ENCODE measurements at regions not wholly inside any gene's neighbourhood (a gene's known extent, or its start where the extent isn't known, plus 50 kb on each side); places are given as distances from the start of the nearest gene placed in this dataset.

DNA sequence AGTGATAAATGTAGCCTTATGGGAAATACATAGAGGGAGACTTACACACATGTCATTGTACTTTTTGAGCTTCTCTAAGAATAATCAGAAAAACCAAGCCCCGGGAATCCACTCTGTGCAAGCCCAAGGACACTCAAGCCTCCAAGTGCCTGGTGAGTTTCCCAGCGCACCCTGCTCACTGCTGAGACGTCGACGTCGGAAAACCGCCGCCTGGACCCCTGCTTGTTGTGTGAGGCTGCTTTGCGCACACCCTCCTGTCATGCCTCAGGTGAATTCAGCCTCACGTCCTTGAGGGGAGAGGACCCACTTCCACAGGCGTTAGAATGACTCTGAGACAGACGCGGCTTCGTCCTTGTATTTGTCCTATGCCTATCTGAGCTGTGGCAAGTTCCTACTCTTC lies 368.4 kb upstream of the AKR1E2 start:
- no TSS peak for BruUV-seq (replicated peaks)
- Histone ChIP-seq H3K27ac (ENCODE audit: low read length) (no peak overlapping the region), H3K27me3 (ENCODE audit: control insufficient read depth, insufficient read depth, low read length) (no peaks in the 10 kb centered on the region), H3K4me1 (ENCODE audit: control insufficient read depth, insufficient read depth, low read length) (no peaks in the 10 kb centered on the region), H3K9me3 (ENCODE audit: control insufficient read depth, insufficient read depth, low read depth, low read length) (peaks cover 11% of the 10 kb centered on the region; the same call in 1 of the 2 replicates), H3K36me3 (ENCODE audit: control insufficient read depth, insufficient read depth, low read length) (no peaks in the 10 kb centered on the region), H3K4me3 (ENCODE audit: low read depth in 2 of 2, low read length in 2 of 2) (no peak overlapping the region)
- DNase-seq (ENCODE audit: low read depth, low spot score) (no peak), ATAC-seq (no peak)
- CTCF ChIA-PET, result no interaction called here
- POLR2A ChIA-PET, result interaction anchor here (0.7 kb wide), 1 partner anchor 68 kb away, joined by 3 read pairs; no protein-coding TSS in a partner anchor
- TF ChIP-seq, protein P1, sequence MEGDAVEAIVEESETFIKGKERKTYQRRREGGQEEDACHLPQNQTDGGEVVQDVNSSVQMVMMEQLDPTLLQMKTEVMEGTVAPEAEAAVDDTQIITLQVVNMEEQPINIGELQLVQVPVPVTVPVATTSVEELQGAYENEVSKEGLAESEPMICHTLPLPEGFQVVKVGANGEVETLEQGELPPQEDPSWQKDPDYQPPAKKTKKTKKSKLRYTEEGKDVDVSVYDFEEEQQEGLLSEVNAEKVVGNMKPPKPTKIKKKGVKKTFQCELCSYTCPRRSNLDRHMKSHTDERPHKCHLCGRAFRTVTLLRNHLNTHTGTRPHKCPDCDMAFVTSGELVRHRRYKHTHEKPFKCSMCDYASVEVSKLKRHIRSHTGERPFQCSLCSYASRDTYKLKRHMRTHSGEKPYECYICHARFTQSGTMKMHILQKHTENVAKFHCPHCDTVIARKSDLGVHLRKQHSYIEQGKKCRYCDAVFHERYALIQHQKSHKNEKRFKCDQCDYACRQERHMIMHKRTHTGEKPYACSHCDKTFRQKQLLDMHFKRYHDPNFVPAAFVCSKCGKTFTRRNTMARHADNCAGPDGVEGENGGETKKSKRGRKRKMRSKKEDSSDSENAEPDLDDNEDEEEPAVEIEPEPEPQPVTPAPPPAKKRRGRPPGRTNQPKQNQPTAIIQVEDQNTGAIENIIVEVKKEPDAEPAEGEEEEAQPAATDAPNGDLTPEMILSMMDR (IDR thresholded peaks at IDR 0.05), result no peak
- no peak for TF ChIP-seq REST (IDR thresholded peaks at IDR 0.05; ENCODE audit: insufficient read depth in 1 of 2, low read depth in 2 of 2, low read length in 1 of 2)
- TF ChIP-seq POLR2AphosphoS5 (IDR thresholded peaks at IDR 0.05; ENCODE audit: low read depth, low read length), result no peak
- no peak for TF ChIP-seq SIN3A (IDR thresholded peaks at IDR 0.05; ENCODE audit: borderline replicate concordance, insufficient read depth, low read depth, low read length)
- TF ChIP-seq TCF7L2 (IDR thresholded peaks at IDR 0.05; ENCODE audit: low read depth, low read length), result no peak
- in situ Hi-C loops (cut with HindIII; ENCODE audit: low pct_unique_long_range_greater_than_20kb, low sequenced_read_pairs), result no loop called here
- intact Hi-C loops (cut with micrococcal nuclease; ENCODE audit: unreplicated experiment), result no loop called here

GRCh38 chr10:4456776-4457175 lies 369.2 kb upstream of the AKR1E2 start:
- ATAC-seq (no peak), DNase-seq (ENCODE audit: low read depth, low spot score) (no peak)
- no peak overlapping the region for H3K4me3 ChIP-seq (ENCODE audit: low read depth in 2 of 2, low read length in 2 of 2)
- in situ Hi-C loops (cut with HindIII; ENCODE audit: low pct_unique_long_range_greater_than_20kb, low sequenced_read_pairs) (no loop called here), intact Hi-C loops (cut with micrococcal nuclease; ENCODE audit: unreplicated experiment) (no loop called here)
- ChIA-PET POLR2A (no interaction called here), CTCF (no interaction called here)
- TF ChIP-seq POLR2AphosphoS5 (IDR thresholded peaks at IDR 0.05; ENCODE audit: low read depth, low read length), result no peak
- TF ChIP-seq, protein P1 (IDR thresholded peaks at IDR 0.05), result no peak
- TF ChIP-seq TCF7L2 (IDR thresholded peaks at IDR 0.05; ENCODE audit: low read depth, low read length), result no peak
- TF ChIP-seq SIN3A (IDR thresholded peaks at IDR 0.05; ENCODE audit: borderline replicate concordance, insufficient read depth, low read depth, low read length), result no peak
- no peak for TF ChIP-seq REST (IDR thresholded peaks at IDR 0.05; ENCODE audit: insufficient read depth in 1 of 2, low read depth in 2 of 2, low read length in 1 of 2)
- peaks cover 12% of the 10 kb centered on the region; the same call in 1 of the 2 replicates for H3K9me3 ChIP-seq (ENCODE audit: control insufficient read depth, insufficient read depth, low read depth, low read length)
- no peak overlapping the region for H3K27ac ChIP-seq (ENCODE audit: low read length)
- no peaks in the 10 kb centered on the region for H3K27me3 ChIP-seq (ENCODE audit: control insufficient read depth, insufficient read depth, low read length)
- H3K36me3 ChIP-seq (ENCODE audit: control insufficient read depth, insufficient read depth, low read length), result no peaks in the 10 kb centered on the region
- BruUV-seq (replicated peaks), result no TSS peak
- no peaks in the 10 kb centered on the region for H3K4me1 ChIP-seq (ENCODE audit: control insufficient read depth, insufficient read depth, low read length)

Data from Panc1 (cell line).